ENCODE measurements at regions not wholly inside any gene's neighbourhood (a gene's known extent, or its start where the extent isn't known, plus 50 kb on each side); places are given as distances from the start of the nearest gene placed in this dataset.

DNA sequence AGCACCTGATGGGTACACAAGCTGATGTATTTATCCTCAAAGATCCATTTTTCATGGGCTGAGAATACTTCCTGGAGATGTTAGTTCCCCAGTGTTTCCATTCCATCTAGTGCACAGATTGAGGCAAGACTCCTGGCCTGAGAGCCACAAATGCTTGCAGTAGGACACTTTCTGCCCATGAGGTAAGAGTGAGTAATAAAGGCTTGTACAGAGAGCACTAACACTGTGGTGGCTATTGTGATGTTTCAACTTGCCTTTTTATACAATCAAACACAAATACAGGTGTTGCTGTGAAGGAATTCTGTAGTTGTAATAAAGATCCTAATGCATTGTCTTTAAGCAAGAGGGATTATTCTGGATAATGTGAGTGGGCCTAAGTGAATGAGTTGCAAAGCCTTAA, 186.1 kb upstream of the ADAMTS5 start:
- TF ChIP-seq L3MBTL2 (conservative IDR thresholded peaks at IDR 0.05) (no peak), HDGF (IDR thresholded peaks at IDR 0.05; ENCODE audit: borderline replicate concordance) (no peak), SP1 (IDR thresholded peaks at IDR 0.05) (no peak), ELF4 (IDR thresholded peaks at IDR 0.05) (no peak), ARNT (IDR thresholded peaks at IDR 0.05) (no peak), LEF1 (IDR thresholded peaks at IDR 0.05; ENCODE audit: borderline replicate concordance) (no peak), ZNF384 (IDR thresholded peaks at IDR 0.05) (no peak), FOXA1 (IDR thresholded peaks at IDR 0.05) (no peak), CTBP1 (IDR thresholded peaks at IDR 0.05; ENCODE audit: borderline replicate concordance) (no peak), FOXK2 (IDR thresholded peaks at IDR 0.05) (no peak), BHLHE40 (IDR thresholded peaks at IDR 0.05; ENCODE audit: borderline replicate concordance) (no peak), SUZ12 (IDR thresholded peaks at IDR 0.05) (no peak)
- TF ChIP-seq, protein P1, sequence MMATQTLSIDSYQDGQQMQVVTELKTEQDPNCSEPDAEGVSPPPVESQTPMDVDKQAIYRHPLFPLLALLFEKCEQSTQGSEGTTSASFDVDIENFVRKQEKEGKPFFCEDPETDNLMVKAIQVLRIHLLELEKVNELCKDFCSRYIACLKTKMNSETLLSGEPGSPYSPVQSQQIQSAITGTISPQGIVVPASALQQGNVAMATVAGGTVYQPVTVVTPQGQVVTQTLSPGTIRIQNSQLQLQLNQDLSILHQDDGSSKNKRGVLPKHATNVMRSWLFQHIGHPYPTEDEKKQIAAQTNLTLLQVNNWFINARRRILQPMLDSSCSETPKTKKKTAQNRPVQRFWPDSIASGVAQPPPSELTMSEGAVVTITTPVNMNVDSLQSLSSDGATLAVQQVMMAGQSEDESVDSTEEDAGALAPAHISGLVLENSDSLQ (IDR thresholded peaks at IDR 0.05), result no peak

Measured in HEK293T (cell line).